ENCODE measurements at regions not wholly inside any gene's neighbourhood (a gene's known extent, or its start where the extent isn't known, plus 50 kb on each side); places are given as distances from the start of the nearest gene placed in this dataset.
"Not testable (repeated sequence)": the region's sequence is repeated elsewhere in the genome, so short reads cannot be mapped to it uniquely, and the experiment has no call there.

GRCh38 chr21:28856588-28857250, 136.0 kb downstream of the LTN1 start:
- Histone ChIP-seq H3K27me3 (ENCODE audit: insufficient read depth, low read length) (no peaks in the 10 kb centered on the region), H3K4me3 (ENCODE audit: insufficient read depth, low read length) (no peak overlapping the region), H2AFZ (ENCODE audit: low read length) (no peak overlapping the region), H3K4me1 (ENCODE audit: insufficient read depth, low read length) (no peaks in the 10 kb centered on the region), H3K4me2 (ENCODE audit: insufficient read depth, low read length) (no peak overlapping the region), H3K9me3 (ENCODE audit: low read depth, low read length) (no peaks in the 10 kb centered on the region), H4K20me1 (ENCODE audit: insufficient read depth, low read length) (no peaks in the 10 kb centered on the region), H3K36me3 (ENCODE audit: insufficient read depth, low read length) (no peaks in the 10 kb centered on the region), H3K27ac (ENCODE audit: low read depth, low read length) (no peak overlapping the region), H3K79me2 (ENCODE audit: insufficient read depth, low read length) (no peaks in the 10 kb centered on the region)
- no peak for TF ChIP-seq CTCF (IDR thresholded peaks at IDR 0.05; ENCODE audit: extremely low read depth, low read depth, low read length)
- DNase-seq (ENCODE audit: insufficient read length, low spot score, missing footprints), result no peak

- Histone ChIP-seq H4K20me1 (ENCODE audit: insufficient read depth, low read length) (no peaks in the 10 kb centered on the region), H3K36me3 (ENCODE audit: insufficient read depth, low read length) (no peaks in the 10 kb centered on the region), H3K4me2 (ENCODE audit: insufficient read depth, low read length) (no peak overlapping the region), H2AFZ (ENCODE audit: low read length) (no peak overlapping the region), H3K9me3 (ENCODE audit: low read depth, low read length) (no peaks in the 10 kb centered on the region), H3K4me1 (ENCODE audit: insufficient read depth, low read length) (no peaks in the 10 kb centered on the region), H3K4me3 (ENCODE audit: insufficient read depth, low read length) (no peak overlapping the region), H3K79me2 (ENCODE audit: insufficient read depth, low read length) (no peaks in the 10 kb centered on the region), H3K27me3 (ENCODE audit: insufficient read depth, low read length) (no peaks in the 10 kb centered on the region), H3K27ac (ENCODE audit: low read depth, low read length) (no peak overlapping the region)
- TF ChIP-seq CTCF (IDR thresholded peaks at IDR 0.05; ENCODE audit: extremely low read depth, low read depth, low read length), result no peak
- DNase-seq (ENCODE audit: insufficient read length, low spot score, missing footprints), result no peak
Observed at GRCh38 chr21:28852706-28853105, 140.0 kb downstream of the LTN1 start.

GRCh38 chr21:28851645-28852044, 141.0 kb downstream of the LTN1 start:
- Histone ChIP-seq H3K4me1 (ENCODE audit: insufficient read depth, low read length) (no peaks in the 10 kb centered on the region), H3K27ac (ENCODE audit: low read depth, low read length) (no peak overlapping the region), H3K9me3 (ENCODE audit: low read depth, low read length) (no peaks in the 10 kb centered on the region)

GRCh38 chr21:28839237-28839636, 153.4 kb downstream of the LTN1 start:
- not testable (repeated sequence) for H4K20me1 ChIP-seq (ENCODE audit: insufficient read depth, low read length); H3K79me2 ChIP-seq (ENCODE audit: insufficient read depth, low read length); H3K4me2 ChIP-seq (ENCODE audit: insufficient read depth, low read length); H3K4me1 ChIP-seq (ENCODE audit: insufficient read depth, low read length); H3K9me3 ChIP-seq (ENCODE audit: low read depth, low read length); H3K4me3 ChIP-seq (ENCODE audit: insufficient read depth, low read length); H3K27me3 ChIP-seq (ENCODE audit: insufficient read depth, low read length); H3K27ac ChIP-seq (ENCODE audit: low read depth, low read length); DNase-seq (ENCODE audit: insufficient read length, low spot score, missing footprints); H2AFZ ChIP-seq (ENCODE audit: low read length); H3K36me3 ChIP-seq (ENCODE audit: insufficient read depth, low read length)

More at GRCh38 chr21:28851645-28852044, 141.0 kb downstream of the LTN1 start:
- no peak overlapping the region for H3K4me3 ChIP-seq (ENCODE audit: insufficient read depth, low read length)
- H3K4me2 ChIP-seq (ENCODE audit: insufficient read depth, low read length), result no peak overlapping the region
- no peak for DNase-seq (ENCODE audit: insufficient read length, low spot score, missing footprints)
- no peak overlapping the region for H2AFZ ChIP-seq (ENCODE audit: low read length)
- TF ChIP-seq CTCF (IDR thresholded peaks at IDR 0.05; ENCODE audit: extremely low read depth, low read depth, low read length), result no peak
- H3K27me3 ChIP-seq (ENCODE audit: insufficient read depth, low read length), result no peaks in the 10 kb centered on the region
- H3K36me3 ChIP-seq (ENCODE audit: insufficient read depth, low read length), result no peaks in the 10 kb centered on the region
- no peaks in the 10 kb centered on the region for H3K79me2 ChIP-seq (ENCODE audit: insufficient read depth, low read length)
- H4K20me1 ChIP-seq (ENCODE audit: insufficient read depth, low read length), result no peaks in the 10 kb centered on the region

- not testable (repeated sequence) for H2AFZ ChIP-seq (ENCODE audit: low read length); DNase-seq (ENCODE audit: insufficient read length, low spot score, missing footprints); H3K27ac ChIP-seq (ENCODE audit: low read depth, low read length); H3K36me3 ChIP-seq (ENCODE audit: insufficient read depth, low read length); H3K4me1 ChIP-seq (ENCODE audit: insufficient read depth, low read length); H4K20me1 ChIP-seq (ENCODE audit: insufficient read depth, low read length); H3K4me3 ChIP-seq (ENCODE audit: insufficient read depth, low read length); H3K27me3 ChIP-seq (ENCODE audit: insufficient read depth, low read length); H3K79me2 ChIP-seq (ENCODE audit: insufficient read depth, low read length); H3K9me3 ChIP-seq (ENCODE audit: low read depth, low read length); H3K4me2 ChIP-seq (ENCODE audit: insufficient read depth, low read length)
Observed at GRCh38 chr21:28837426-28837825, 155.3 kb downstream of the LTN1 start.

- H3K4me1 ChIP-seq (ENCODE audit: insufficient read depth, low read length); H3K9me3 ChIP-seq (ENCODE audit: low read depth, low read length); H3K36me3 ChIP-seq (ENCODE audit: insufficient read depth, low read length); H2AFZ ChIP-seq (ENCODE audit: low read length); H4K20me1 ChIP-seq (ENCODE audit: insufficient read depth, low read length); DNase-seq (ENCODE audit: insufficient read length, low spot score, missing footprints); H3K27me3 ChIP-seq (ENCODE audit: insufficient read depth, low read length); H3K4me2 ChIP-seq (ENCODE audit: insufficient read depth, low read length); H3K27ac ChIP-seq (ENCODE audit: low read depth, low read length); H3K4me3 ChIP-seq (ENCODE audit: insufficient read depth, low read length); H3K79me2 ChIP-seq (ENCODE audit: insufficient read depth, low read length): not testable (repeated sequence)
Observed at GRCh38 chr21:28836588-28836987, 156.1 kb downstream of the LTN1 start.

Measured in osteoblast (primary cell).